ENCODE measurements at regions not wholly inside any gene's neighbourhood (a gene's known extent, or its start where the extent isn't known, plus 50 kb on each side); places are given as distances from the start of the nearest gene placed in this dataset.

GRCh38 chr4:178233906-178234305, 791.7 kb upstream of the AGA start:
- no peak overlapping the region for H3K27ac ChIP-seq (ENCODE audit: low read length)
- no peaks in the 10 kb centered on the region for H3K4me1 ChIP-seq (ENCODE audit: control insufficient read depth, insufficient read depth, low read length)
- no peaks in the 10 kb centered on the region for H3K27me3 ChIP-seq (ENCODE audit: control insufficient read depth, insufficient read depth, low read length)
- DNase-seq, result no peak
- no peak overlapping the region for H3K4me3 ChIP-seq (ENCODE audit: low read length)
- H3K36me3 ChIP-seq (ENCODE audit: control insufficient read depth, insufficient read depth, low read length), result no peaks in the 10 kb centered on the region
- no peaks in the 10 kb centered on the region for H3K9me3 ChIP-seq (ENCODE audit: control insufficient read depth, low read depth, low read length)

- Histone ChIP-seq H3K27me3 (ENCODE audit: control insufficient read depth, insufficient read depth, low read length) (no peaks in the 10 kb centered on the region), H3K27ac (ENCODE audit: low read length) (no peak overlapping the region), H3K4me1 (ENCODE audit: control insufficient read depth, insufficient read depth, low read length) (no peaks in the 10 kb centered on the region), H3K9me3 (ENCODE audit: control insufficient read depth, low read depth, low read length) (peaks cover 19% of the 10 kb centered on the region), H3K36me3 (ENCODE audit: control insufficient read depth, insufficient read depth, low read length) (no peaks in the 10 kb centered on the region), H3K4me3 (ENCODE audit: low read length) (no peak overlapping the region)
- WGBS (ENCODE audit: insufficient coverage, low lambda C conversion rate), result 83% methylated on average over 1 of the region's 9 CpGs
- DNase-seq, result no peak
These were observed 798.7 kb upstream of the AGA start for GRCh38 chr4:178240891-178241290.

GRCh38 chr4:178241601-178242118, 799.4 kb upstream of the AGA start:
- no CpG with 5 or more reads among the region's 3 CpGs for WGBS (ENCODE audit: insufficient coverage, low lambda C conversion rate)
- Histone ChIP-seq H3K4me1 (ENCODE audit: control insufficient read depth, insufficient read depth, low read length) (no peaks in the 10 kb centered on the region), H3K4me3 (ENCODE audit: low read length) (no peak overlapping the region), H3K27ac (ENCODE audit: low read length) (no peak overlapping the region), H3K27me3 (ENCODE audit: control insufficient read depth, insufficient read depth, low read length) (no peaks in the 10 kb centered on the region), H3K36me3 (ENCODE audit: control insufficient read depth, insufficient read depth, low read length) (no peaks in the 10 kb centered on the region), H3K9me3 (ENCODE audit: control insufficient read depth, low read depth, low read length) (peaks cover 19% of the 10 kb centered on the region)
- no peak for DNase-seq

GRCh38 chr4:178242655-178243054, 800.4 kb upstream of the AGA start:
- no peak for DNase-seq
- H3K9me3 ChIP-seq (ENCODE audit: control insufficient read depth, low read depth, low read length), result peaks cover 19% of the 10 kb centered on the region
- H3K4me1 ChIP-seq (ENCODE audit: control insufficient read depth, insufficient read depth, low read length), result no peaks in the 10 kb centered on the region
- no peak overlapping the region for H3K27ac ChIP-seq (ENCODE audit: low read length)
- no peaks in the 10 kb centered on the region for H3K27me3 ChIP-seq (ENCODE audit: control insufficient read depth, insufficient read depth, low read length)
- H3K36me3 ChIP-seq (ENCODE audit: control insufficient read depth, insufficient read depth, low read length), result no peaks in the 10 kb centered on the region
- H3K4me3 ChIP-seq (ENCODE audit: low read length), result no peak overlapping the region
- no CpG with 5 or more reads among the region's 6 CpGs for WGBS (ENCODE audit: insufficient coverage, low lambda C conversion rate)

- WGBS (ENCODE audit: insufficient coverage, low lambda C conversion rate), result 100% methylated on average over 1 of the region's 1 CpG
- Histone ChIP-seq H3K36me3 (ENCODE audit: control insufficient read depth, insufficient read depth, low read length) (no peaks in the 10 kb centered on the region), H3K9me3 (ENCODE audit: control insufficient read depth, low read depth, low read length) (peaks cover 19% of the 10 kb centered on the region), H3K4me3 (ENCODE audit: low read length) (no peak overlapping the region), H3K27ac (ENCODE audit: low read length) (no peak overlapping the region), H3K27me3 (ENCODE audit: control insufficient read depth, insufficient read depth, low read length) (no peaks in the 10 kb centered on the region), H3K4me1 (ENCODE audit: control insufficient read depth, insufficient read depth, low read length) (no peaks in the 10 kb centered on the region)
- no peak for DNase-seq
These were observed 802.5 kb upstream of the AGA start for GRCh38 chr4:178244785-178245184.

- no peak for DNase-seq
- no peak overlapping the region for H3K4me3 ChIP-seq (ENCODE audit: low read length)
- no peaks in the 10 kb centered on the region for H3K4me1 ChIP-seq (ENCODE audit: control insufficient read depth, insufficient read depth, low read length)
- H3K36me3 ChIP-seq (ENCODE audit: control insufficient read depth, insufficient read depth, low read length), result no peaks in the 10 kb centered on the region
- no peaks in the 10 kb centered on the region for H3K27me3 ChIP-seq (ENCODE audit: control insufficient read depth, insufficient read depth, low read length)
- H3K27ac ChIP-seq (ENCODE audit: low read length), result no peak overlapping the region
- WGBS (ENCODE audit: insufficient coverage, low lambda C conversion rate), result no CpG with 5 or more reads among the region's 1 CpG
- H3K9me3 ChIP-seq (ENCODE audit: control insufficient read depth, low read depth, low read length), result no peaks in the 10 kb centered on the region
These were observed 812.9 kb upstream of the AGA start for GRCh38 chr4:178255172-178255571.

- no peaks in the 10 kb centered on the region for H3K36me3 ChIP-seq (ENCODE audit: control insufficient read depth, insufficient read depth, low read length)
- H3K4me3 ChIP-seq (ENCODE audit: low read length), result no peak overlapping the region
- no peak overlapping the region for H3K27ac ChIP-seq (ENCODE audit: low read length)
- no peaks in the 10 kb centered on the region for H3K4me1 ChIP-seq (ENCODE audit: control insufficient read depth, insufficient read depth, low read length)
- H3K9me3 ChIP-seq (ENCODE audit: control insufficient read depth, low read depth, low read length), result no peaks in the 10 kb centered on the region
- no peak for DNase-seq
- 100% methylated on average over 1 of the region's 2 CpGs for WGBS (ENCODE audit: insufficient coverage, low lambda C conversion rate)
- no peaks in the 10 kb centered on the region for H3K27me3 ChIP-seq (ENCODE audit: control insufficient read depth, insufficient read depth, low read length)
These were observed 816.4 kb upstream of the AGA start for GRCh38 chr4:178258603-178259002.

- 67% methylated on average over 2 of the region's 2 CpGs for WGBS (ENCODE audit: insufficient coverage, low lambda C conversion rate)
- no peaks in the 10 kb centered on the region for H3K4me1 ChIP-seq (ENCODE audit: control insufficient read depth, insufficient read depth, low read length)
- no peaks in the 10 kb centered on the region for H3K9me3 ChIP-seq (ENCODE audit: control insufficient read depth, low read depth, low read length)
- H3K36me3 ChIP-seq (ENCODE audit: control insufficient read depth, insufficient read depth, low read length), result no peaks in the 10 kb centered on the region
- no peak overlapping the region for H3K4me3 ChIP-seq (ENCODE audit: low read length)
- no peak overlapping the region for H3K27ac ChIP-seq (ENCODE audit: low read length)
- no peaks in the 10 kb centered on the region for H3K27me3 ChIP-seq (ENCODE audit: control insufficient read depth, insufficient read depth, low read length)
- no peak for DNase-seq
These were observed 817.3 kb upstream of the AGA start for GRCh38 chr4:178259566-178259965.

- Histone ChIP-seq H3K27ac (ENCODE audit: low read length) (no peak overlapping the region), H3K27me3 (ENCODE audit: control insufficient read depth, insufficient read depth, low read length) (no peaks in the 10 kb centered on the region), H3K36me3 (ENCODE audit: control insufficient read depth, insufficient read depth, low read length) (no peaks in the 10 kb centered on the region), H3K9me3 (ENCODE audit: control insufficient read depth, low read depth, low read length) (no peaks in the 10 kb centered on the region), H3K4me3 (ENCODE audit: low read length) (no peak overlapping the region), H3K4me1 (ENCODE audit: control insufficient read depth, insufficient read depth, low read length) (no peaks in the 10 kb centered on the region)
- no peak for DNase-seq
- 82% methylated on average over 2 of the region's 3 CpGs for WGBS (ENCODE audit: insufficient coverage, low lambda C conversion rate)
These were observed 821.8 kb upstream of the AGA start for GRCh38 chr4:178264001-178264400.

- Histone ChIP-seq H3K27me3 (ENCODE audit: control insufficient read depth, insufficient read depth, low read length) (no peaks in the 10 kb centered on the region), H3K4me1 (ENCODE audit: control insufficient read depth, insufficient read depth, low read length) (no peaks in the 10 kb centered on the region), H3K9me3 (ENCODE audit: control insufficient read depth, low read depth, low read length) (no peaks in the 10 kb centered on the region), H3K36me3 (ENCODE audit: control insufficient read depth, insufficient read depth, low read length) (no peaks in the 10 kb centered on the region), H3K27ac (ENCODE audit: low read length) (no peak overlapping the region), H3K4me3 (ENCODE audit: low read length) (no peak overlapping the region)
- 100% methylated on average over 1 of the region's 6 CpGs for WGBS (ENCODE audit: insufficient coverage, low lambda C conversion rate)
- DNase-seq, result no peak
These were observed 829.1 kb upstream of the AGA start for GRCh38 chr4:178271386-178271785.

GRCh38 chr4:178273168-178273567, 830.9 kb upstream of the AGA start:
- Histone ChIP-seq H3K27ac (ENCODE audit: low read length) (no peak overlapping the region), H3K9me3 (ENCODE audit: control insufficient read depth, low read depth, low read length) (no peaks in the 10 kb centered on the region), H3K36me3 (ENCODE audit: control insufficient read depth, insufficient read depth, low read length) (no peaks in the 10 kb centered on the region), H3K4me3 (ENCODE audit: low read length) (no peak overlapping the region), H3K27me3 (ENCODE audit: control insufficient read depth, insufficient read depth, low read length) (no peaks in the 10 kb centered on the region), H3K4me1 (ENCODE audit: control insufficient read depth, insufficient read depth, low read length) (no peaks in the 10 kb centered on the region)
- 100% methylated on average over 2 of the region's 2 CpGs for WGBS (ENCODE audit: insufficient coverage, low lambda C conversion rate)
- DNase-seq, result no peak
